ENCODE measurements at regions not wholly inside any gene's neighbourhood (a gene's known extent, or its start where the extent isn't known, plus 50 kb on each side); places are given as distances from the start of the nearest gene placed in this dataset.

GRCh38 chr7:45456747-45457524 lies 117.2 kb upstream of the ADCY1 start:
- TF ChIP-seq ZNF8 (CRISPR knock-in tag; IDR thresholded peaks at IDR 0.05), result no peak
- TF ChIP-seq ZC3H10 (CRISPR knock-in tag; IDR thresholded peaks at IDR 0.05), result no peak
- TF ChIP-seq SNAI2 (CRISPR knock-in tag; IDR thresholded peaks at IDR 0.05), result no peak
- TF ChIP-seq, protein P1, sequence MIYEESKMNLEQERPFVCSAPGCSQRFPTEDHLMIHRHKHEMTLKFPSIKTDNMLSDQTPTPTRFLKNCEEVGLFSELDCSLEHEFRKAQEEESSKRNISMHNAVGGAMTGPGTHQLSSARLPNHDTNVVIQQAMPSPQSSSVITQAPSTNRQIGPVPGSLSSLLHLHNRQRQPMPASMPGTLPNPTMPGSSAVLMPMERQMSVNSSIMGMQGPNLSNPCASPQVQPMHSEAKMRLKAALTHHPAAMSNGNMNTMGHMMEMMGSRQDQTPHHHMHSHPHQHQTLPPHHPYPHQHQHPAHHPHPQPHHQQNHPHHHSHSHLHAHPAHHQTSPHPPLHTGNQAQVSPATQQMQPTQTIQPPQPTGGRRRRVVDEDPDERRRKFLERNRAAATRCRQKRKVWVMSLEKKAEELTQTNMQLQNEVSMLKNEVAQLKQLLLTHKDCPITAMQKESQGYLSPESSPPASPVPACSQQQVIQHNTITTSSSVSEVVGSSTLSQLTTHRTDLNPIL (CRISPR knock-in tag; IDR thresholded peaks at IDR 0.05; ENCODE audit: low read depth), result no peak
- TF ChIP-seq, protein P2, sequence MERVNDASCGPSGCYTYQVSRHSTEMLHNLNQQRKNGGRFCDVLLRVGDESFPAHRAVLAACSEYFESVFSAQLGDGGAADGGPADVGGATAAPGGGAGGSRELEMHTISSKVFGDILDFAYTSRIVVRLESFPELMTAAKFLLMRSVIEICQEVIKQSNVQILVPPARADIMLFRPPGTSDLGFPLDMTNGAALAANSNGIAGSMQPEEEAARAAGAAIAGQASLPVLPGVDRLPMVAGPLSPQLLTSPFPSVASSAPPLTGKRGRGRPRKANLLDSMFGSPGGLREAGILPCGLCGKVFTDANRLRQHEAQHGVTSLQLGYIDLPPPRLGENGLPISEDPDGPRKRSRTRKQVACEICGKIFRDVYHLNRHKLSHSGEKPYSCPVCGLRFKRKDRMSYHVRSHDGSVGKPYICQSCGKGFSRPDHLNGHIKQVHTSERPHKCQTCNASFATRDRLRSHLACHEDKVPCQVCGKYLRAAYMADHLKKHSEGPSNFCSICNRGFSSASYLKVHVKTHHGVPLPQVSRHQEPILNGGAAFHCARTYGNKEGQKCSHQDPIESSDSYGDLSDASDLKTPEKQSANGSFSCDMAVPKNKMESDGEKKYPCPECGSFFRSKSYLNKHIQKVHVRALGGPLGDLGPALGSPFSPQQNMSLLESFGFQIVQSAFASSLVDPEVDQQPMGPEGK (CRISPR knock-in tag; IDR thresholded peaks at IDR 0.05; ENCODE audit: borderline replicate concordance), result no peak
- TF ChIP-seq CSDC2 (CRISPR knock-in tag; IDR thresholded peaks at IDR 0.05), result no peak
- TF ChIP-seq PPARA (CRISPR knock-in tag; IDR thresholded peaks at IDR 0.05; ENCODE audit: borderline replicate concordance), result no peak
- no peak for TF ChIP-seq ISL1 (CRISPR knock-in tag; IDR thresholded peaks at IDR 0.05)
- no peak for TF ChIP-seq RARB (CRISPR knock-in tag; IDR thresholded peaks at IDR 0.05)
- TF ChIP-seq, protein P3, sequence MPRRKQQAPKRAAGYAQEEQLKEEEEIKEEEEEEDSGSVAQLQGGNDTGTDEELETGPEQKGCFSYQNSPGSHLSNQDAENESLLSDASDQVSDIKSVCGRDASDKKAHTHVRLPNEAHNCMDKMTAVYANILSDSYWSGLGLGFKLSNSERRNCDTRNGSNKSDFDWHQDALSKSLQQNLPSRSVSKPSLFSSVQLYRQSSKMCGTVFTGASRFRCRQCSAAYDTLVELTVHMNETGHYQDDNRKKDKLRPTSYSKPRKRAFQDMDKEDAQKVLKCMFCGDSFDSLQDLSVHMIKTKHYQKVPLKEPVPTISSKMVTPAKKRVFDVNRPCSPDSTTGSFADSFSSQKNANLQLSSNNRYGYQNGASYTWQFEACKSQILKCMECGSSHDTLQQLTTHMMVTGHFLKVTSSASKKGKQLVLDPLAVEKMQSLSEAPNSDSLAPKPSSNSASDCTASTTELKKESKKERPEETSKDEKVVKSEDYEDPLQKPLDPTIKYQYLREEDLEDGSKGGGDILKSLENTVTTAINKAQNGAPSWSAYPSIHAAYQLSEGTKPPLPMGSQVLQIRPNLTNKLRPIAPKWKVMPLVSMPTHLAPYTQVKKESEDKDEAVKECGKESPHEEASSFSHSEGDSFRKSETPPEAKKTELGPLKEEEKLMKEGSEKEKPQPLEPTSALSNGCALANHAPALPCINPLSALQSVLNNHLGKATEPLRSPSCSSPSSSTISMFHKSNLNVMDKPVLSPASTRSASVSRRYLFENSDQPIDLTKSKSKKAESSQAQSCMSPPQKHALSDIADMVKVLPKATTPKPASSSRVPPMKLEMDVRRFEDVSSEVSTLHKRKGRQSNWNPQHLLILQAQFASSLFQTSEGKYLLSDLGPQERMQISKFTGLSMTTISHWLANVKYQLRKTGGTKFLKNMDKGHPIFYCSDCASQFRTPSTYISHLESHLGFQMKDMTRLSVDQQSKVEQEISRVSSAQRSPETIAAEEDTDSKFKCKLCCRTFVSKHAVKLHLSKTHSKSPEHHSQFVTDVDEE (CRISPR knock-in tag; IDR thresholded peaks at IDR 0.05), result no peak
- no peak for TF ChIP-seq OSR1 (CRISPR knock-in tag; IDR thresholded peaks at IDR 0.05)
- TF ChIP-seq, protein P4, sequence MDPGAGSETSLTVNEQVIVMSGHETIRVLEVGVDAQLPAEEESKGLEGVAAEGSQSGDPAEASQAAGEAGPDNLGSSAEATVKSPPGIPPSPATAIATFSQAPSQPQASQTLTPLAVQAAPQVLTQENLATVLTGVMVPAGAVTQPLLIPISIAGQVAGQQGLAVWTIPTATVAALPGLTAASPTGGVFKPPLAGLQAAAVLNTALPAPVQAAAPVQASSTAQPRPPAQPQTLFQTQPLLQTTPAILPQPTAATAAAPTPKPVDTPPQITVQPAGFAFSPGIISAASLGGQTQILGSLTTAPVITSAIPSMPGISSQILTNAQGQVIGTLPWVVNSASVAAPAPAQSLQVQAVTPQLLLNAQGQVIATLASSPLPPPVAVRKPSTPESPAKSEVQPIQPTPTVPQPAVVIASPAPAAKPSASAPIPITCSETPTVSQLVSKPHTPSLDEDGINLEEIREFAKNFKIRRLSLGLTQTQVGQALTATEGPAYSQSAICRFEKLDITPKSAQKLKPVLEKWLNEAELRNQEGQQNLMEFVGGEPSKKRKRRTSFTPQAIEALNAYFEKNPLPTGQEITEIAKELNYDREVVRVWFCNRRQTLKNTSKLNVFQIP (CRISPR knock-in tag; IDR thresholded peaks at IDR 0.05; ENCODE audit: borderline replicate concordance, low read depth), result no peak
- TF ChIP-seq ARNTL (CRISPR knock-in tag; IDR thresholded peaks at IDR 0.05; ENCODE audit: borderline replicate concordance, low read depth), result no peak

Data from SK-N-SH treated with all-trans-retinoic acid at 6 μM for 48 hours (cell line).